Stimulated activated CD4-positive, alpha-beta T cell treated with anti-CD3 and anti-CD28 coated beads, Interleukin-15, amount 100 ng/mL, for 1 hour (primary cell): ENCODE measurements at regions not wholly inside any gene's neighbourhood (a gene's known extent, or its start where the extent isn't known, plus 50 kb on each side); places are given as distances from the start of the nearest gene placed in this dataset.

Source experiments
- DNase-seq, 2 donors: peaks; one replicate each; pipeline ENCODE4 v3.0.0-alpha.2; 2020; ENCODE audit warnings: low read depth in 1 of 2, low spot score in 1 of 2

DNA sequence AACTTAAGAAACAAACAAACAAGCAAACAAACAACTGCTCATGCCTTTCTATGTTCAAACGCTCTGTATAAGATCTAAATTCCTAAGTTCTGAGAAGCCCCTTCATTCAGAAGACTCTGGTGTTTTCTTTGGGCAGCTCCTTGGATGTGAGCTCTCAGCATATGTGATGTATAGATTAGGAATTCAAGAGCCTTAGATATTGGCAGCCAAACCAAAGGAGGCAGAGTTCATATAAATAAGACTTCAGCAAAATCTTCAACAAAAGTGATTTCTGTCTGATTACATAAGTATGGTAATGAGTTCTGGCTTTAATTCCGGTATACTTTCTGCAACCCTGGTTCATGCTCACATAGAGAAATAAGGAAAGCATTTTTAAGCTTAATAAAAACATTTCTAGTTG lies 145.6 kb downstream of the DYRK2 start:
- no peak for DNase-seq

DNA sequence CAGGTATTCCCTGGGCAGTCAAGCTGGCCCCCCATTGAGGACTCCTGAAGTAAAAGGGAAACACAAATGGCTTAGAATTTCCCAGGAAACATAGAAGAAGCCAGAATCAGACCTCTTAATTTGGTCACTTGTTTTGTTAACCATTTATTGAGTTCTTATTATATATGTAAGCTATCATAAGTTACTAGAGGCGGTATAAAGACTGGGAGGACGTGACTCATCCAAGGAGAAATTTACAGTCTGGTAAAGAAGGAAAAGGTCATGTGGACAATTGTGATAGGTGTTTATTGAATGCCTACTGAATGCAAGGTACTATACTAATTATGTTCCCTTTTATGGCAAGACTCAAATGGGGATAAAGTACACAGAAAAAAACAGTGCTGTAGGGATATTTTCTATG lies 146.7 kb downstream of the DYRK2 start:
- DNase-seq = no peak

DNA sequence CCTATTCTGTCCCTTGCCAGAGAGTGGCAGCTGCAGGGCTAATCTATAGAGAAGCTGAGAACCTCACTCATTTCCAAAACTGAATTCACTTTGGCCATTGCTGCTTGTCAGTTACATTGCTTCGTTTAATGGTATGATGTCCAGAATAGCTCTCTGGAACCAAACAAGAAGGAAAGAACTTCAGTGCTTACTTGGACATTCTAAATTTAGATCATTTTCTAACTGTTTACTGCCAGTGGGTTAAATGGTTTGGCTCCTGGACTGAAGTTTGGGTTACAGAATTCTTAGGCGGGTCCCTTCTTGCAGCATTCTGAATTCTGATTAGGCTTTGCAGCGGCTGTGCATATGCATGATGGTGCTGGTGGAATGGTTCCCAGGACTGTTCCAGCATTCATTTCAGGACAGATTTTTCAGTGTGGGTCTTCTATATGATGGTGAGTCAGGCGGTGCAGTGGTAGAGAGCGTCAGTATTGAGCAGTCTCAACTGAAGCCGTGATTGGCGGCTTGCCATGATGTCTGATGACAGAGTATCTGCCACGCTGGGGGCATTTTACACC lies 148.7 kb downstream of the DYRK2 start:
- DNase-seq = no peak

DNA sequence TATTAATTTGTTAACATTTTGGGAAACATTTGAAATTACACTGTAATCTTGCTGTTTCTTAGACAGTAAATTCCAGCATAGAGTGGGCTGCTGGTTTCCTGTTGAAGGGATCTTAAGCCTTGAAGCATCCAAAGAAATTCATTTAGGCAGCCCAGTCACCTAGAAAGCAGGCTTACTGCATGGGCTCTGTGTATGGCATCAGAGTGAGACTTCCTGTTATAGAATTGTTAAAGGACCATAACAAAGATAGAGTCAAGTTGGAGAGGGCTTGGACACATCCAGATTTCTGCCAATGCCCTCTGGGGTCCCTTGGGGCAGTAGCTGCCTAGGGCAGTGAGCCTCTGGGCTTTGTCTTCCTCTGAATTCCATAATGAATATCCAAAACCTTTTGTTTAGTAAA lies 149.2 kb downstream of the DYRK2 start:
- DNase-seq = no peak

DNA sequence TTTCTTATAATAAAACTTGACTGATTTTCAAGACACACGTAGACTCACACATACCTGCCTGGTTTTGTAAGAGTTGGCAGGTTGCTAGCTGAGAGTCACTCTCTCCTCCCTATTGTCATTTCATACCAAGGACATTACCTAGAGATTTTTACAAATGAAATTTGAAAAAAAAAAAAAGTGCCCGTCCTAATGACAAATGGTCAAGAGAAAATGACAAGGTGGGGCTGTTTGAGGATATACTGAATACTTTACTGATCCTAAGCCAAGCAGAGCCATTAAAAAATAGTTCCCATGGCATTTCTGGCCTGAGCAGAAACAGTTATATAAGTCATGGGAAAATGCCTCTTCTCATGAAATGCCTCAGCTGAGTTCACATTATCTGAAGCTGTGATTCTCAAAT lies 150.2 kb downstream of the DYRK2 start:
- DNase-seq = no peak

DNA sequence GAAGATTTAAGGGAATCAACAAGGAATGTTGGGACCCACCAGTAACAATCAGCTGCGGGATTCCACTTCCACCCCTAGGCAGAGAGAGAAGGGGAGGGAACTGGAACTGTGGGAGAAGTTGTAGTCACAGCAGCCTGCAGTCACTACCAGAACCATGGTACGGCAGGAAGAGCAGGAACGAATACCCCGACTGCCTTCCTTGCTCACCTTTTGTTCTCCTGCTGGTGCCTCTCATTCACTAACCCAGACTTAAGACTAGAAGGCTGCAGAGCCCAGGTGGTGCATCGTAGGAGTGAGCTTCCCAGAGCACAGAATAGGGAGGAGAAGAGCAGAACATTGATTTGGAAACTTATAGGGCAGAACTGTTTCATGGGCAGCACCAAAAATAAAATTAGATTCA lies 154.2 kb downstream of the DYRK2 start:
- DNase-seq = no peak

DNA sequence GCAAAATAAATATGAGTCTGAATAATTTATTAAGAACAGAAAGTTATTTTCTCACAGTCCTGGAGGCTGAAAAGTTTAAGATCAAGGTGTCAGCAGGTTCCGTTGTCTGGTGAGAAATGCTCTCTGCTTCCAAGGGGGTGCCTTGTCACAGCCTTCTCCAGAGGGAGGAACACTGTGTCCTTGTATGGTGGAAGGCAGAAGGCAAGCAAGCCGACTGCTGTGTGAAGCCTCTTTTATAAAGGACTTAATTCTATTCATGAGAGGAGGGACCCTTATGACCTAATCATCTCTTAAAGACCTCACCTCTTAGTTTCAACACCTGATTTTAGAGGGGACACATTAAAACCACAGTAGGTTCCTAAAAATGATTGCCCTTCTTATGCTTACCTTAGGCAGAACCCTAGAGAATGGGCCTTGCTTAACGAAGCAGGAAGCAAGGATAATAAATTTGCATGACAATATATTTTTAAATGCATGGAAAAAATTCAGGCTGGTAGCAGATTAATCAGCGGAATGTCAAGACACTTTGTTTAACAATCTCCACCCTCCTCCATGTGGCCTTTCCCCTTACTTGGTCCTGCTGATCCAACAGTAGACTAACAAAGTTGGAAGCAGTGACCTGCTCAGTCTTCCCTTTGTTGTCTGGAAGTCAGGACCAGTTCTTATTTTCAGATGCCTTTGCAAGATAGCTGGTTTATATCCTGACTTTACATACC lies 154.9 kb downstream of the DYRK2 start:
- DNase-seq = no peak

DNA sequence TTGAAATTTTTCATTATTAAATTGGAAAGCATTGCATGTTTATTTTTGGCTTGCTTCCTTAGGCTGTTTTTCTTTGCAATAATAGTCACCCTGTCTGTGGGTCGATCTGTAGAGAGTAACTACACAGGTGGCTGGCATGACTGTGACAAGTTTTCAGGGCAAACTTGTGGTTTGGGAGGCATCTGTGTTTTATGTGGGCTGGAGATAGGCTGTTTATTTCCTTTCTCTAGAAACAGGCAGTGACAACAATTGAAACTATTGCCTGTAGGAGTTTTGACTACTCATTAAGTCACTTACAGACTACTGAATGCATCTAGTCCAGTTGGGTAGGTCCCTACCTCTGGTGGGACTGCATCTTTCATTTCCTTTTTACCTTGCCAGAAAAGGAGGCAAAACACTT lies 155.6 kb downstream of the DYRK2 start:
- DNase-seq = peak in 1 of 2 donors; percentile 12

DNA sequence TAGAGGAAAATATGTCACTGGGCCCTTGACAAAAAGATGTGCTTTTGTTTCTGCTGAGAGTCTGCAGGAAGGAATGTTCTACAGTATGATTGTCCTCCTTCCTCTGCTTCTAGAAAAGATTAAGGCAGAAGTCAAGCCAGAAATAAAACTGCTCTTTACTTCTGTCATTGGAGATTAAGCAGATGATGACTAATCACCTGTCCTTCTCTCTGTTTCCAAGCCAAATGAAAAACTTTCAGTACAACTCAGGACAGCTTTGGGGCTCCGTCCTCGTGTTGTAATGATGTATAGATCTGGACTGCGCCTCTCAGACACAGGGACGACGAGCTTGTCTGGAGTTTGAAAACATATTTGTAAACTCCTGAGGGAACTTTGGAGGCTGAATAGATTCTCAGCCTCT lies 159.3 kb downstream of the DYRK2 start:
- no peak for DNase-seq

DNA sequence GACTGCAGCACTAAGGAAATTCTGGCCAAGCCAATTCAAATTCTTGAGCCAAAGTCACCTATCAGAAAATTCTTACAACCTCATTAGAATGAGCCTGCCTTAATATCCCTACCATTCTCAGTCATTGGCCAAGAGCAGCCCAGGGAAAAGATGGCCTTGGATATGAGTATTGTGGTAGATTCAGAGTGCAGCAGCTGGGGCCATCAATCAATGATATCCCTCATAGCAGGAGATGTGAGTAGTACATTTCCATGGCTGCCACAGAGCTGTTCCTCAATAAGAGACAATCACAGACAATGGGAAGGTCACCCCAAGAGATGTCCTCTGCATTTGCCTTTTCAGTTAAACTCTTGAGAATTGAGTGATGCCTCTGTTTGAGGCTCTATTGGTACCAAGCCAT lies 161.6 kb downstream of the DYRK2 start:
- DNase-seq = no peak

DNA sequence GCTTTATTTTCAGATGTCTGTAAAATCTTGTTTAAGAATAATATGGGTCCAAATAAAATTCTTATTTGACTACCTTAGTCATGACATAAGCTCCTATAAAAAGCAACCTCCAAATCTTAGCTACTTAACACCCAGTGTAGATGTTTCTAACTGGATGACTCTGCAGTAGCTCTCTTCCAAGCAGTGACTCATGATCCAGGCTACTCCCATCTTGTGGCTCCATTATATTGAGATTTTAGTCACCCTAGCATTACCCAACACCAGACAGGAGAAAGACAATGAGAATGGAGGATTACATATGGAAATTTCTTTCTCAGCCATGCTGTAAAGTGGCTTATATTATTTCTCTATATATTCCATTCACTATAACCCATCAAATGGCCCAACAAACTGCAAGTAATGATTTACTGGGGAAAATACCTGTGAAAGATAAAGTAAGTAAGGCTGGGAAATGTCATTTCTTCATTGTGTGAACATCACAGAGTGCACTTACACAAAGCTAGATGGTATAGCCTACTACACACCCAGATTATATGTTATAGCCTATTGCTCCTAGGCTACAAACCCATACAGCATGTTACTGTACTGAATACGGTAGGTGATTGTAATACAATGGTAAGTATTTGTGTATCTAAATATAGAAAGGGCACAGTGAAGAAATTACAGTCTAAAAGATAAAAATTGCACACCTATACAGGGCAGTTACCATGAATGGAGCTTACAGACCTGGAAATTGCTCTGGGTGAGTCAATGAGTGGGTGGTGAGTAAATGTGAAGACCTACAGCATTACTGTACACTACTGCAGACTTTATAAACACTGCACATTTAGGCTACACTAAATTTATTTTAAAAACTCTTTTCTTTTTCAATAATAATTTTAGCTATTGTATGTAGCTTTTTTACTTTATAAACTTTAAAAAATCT lies 163.2 kb downstream of the DYRK2 start:
- no peak for DNase-seq

DNA sequence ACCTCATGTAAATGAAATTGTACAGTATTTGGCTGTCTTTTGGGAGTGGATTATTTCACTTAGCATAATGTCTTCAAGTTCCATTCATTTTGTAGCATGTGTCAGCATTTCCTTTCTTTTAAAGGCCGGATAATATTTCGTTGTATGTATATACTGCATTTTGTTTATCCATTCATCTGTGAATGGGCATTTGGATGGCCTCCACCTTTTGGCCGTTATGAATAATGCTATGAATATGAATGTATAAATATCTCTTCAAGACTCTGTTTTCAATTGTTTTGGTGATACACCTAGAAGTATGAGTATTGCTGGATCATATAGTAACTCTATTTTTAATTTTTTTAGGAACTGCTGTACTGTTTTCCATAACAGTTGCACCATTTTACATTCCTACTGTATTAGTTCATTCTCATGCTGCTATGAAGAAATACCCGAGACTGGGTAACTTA lies 164.9 kb downstream of the DYRK2 start:
- DNase-seq = no peak

DNA sequence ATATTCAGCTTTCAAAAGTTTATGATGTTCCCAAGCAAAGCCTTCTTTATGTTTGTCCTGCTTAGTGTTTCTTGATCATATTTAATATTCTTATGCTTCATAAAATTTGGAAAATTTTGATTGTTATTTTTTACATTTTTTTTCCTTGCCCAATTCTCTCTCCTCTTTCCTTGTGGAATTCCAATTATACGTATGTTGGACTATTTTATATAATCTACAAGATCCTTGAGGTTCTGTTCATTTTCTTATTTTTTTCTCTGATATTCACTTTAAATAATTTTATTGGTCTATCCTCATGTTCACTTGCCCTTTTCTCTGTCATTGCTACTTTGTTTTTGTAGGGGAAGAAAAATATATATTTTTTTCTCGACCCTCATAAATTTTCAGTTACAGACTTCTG lies 167.7 kb downstream of the DYRK2 start:
- no peak for DNase-seq

DNA sequence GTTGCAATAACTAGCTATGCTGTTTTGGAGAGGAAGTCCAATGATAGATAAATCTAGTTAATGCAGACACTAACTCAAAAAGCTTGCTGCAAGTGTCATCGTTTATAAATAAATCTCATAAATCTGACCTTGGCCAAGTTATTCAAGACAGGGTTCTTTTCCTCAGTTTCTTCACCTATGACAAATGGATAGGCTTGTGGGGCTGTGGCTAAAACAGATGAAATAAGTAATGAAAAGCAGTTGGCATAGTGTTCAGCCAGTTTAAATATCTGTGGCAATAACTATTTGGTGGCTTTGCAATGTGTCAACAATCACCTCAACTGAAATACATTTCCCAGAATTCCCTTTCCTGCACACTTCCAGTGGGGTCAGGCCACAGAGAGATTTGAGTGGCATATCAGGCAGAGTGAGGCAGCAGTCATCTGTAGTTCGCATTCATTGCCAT lies 169.9 kb downstream of the DYRK2 start:
- no peak for DNase-seq

DNA sequence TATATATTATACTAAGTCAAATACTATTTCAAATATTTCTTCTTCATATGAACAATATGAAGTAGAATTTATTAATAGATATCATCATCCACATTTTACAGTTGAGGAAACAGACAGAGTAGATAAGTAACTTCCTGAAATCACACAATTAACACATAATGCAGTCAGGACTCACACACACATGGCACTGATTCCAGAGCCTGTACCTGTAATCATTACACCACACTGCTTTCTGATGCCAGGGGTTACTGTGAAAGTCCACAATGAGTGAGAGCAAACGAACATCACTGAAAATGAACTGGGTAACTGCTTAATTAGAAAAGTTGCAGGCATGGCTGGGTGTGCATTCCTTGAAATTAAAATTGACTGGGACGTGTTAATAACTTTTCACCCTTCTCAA lies 169.3 kb upstream of the IFNG-AS1 start:
- DNase-seq = no peak

DNA sequence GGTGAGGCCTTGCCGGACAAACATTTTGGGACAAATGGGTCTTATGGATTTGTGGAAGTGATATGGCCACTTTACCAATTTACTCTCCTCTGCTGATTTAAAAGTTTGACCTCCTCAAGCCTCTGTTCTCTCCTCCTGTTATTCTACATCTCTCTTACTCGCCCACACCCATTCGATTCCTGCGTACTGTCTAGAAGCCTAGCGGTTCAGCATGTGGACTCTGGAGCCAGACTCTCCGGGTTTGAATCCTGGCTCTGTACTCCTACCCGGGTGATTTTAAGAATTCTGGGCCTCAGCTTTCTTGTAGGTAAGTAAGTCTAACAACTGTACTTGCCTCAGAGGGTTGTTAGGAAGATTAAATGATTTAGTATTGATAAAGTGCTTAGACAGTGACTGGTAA lies 168.6 kb upstream of the IFNG-AS1 start:
- no peak for DNase-seq

DNA sequence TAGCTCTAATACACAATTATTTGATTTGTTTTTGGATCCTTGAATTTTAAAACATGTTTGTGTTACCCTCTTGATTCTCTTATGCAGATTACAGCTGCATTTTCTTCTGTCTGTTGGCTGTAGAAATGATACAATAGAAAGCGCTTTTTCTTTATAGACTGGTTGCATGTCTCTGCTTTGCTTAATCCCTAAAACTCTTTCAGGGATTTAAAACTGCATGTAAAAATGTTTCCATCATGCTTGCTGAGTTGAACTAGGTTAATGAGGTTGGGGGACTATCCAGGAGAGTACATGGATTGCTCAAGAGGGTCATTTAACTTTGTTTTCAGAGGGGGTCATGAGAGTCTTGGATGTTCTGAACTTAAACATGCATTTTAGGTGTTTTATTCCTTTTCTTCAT lies 166.4 kb upstream of the IFNG-AS1 start:
- DNase-seq = no peak

DNA sequence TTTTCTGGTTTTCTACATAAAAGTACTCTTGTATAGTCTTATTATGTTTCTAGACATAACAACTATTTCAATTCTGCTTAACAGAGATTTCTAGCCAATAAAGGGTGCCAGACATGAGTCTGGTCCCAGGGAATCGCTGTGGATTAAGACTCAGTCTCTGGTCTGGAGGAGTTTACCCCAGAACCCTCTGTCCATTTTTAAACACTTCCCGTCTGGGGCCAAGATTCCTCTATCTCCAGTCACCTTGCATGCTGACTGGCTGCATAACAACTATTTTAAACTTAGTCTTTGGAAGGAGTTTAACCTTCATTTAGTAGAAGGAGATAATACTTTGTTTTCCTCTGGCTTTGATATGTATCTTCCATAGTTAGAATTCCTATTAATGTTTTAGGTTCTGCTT lies 163.1 kb upstream of the IFNG-AS1 start:
- DNase-seq = no peak

DNA sequence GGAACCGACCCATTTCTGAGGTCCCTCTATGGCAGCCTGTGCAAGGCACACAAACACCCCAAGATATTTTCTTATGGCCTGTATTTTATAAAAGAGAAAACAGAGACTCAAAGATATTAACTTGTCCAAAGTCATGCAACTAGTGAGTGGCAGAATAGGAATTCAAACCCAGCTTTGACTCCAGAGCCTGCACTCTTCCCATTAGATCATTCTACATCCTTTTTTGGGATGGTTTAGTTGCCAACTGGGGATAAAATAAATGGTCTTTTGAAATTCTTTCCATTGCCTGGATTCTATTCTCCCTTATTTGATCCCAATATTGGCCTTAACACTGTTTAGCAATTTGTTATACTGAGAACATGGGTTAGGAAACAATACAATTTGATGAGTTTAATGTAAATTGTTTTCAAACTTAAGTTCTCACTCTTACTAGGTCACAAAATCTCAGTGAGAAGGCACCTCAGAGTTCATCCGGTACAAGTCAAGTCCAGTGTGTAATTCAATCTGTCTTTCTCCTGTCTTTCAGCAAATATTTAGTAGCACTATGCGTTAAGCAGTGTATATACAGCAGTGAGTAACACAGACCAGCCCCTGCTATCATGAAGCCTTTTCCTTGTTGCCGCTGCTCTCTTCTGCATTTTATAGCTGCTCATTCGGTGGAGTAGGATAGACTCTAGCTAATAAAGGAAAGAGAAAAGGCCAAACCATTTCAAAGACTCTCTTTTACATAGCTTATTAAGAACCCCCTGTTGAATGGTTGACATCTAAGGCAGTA lies 162.1 kb upstream of the IFNG-AS1 start:
- no peak for DNase-seq

DNA sequence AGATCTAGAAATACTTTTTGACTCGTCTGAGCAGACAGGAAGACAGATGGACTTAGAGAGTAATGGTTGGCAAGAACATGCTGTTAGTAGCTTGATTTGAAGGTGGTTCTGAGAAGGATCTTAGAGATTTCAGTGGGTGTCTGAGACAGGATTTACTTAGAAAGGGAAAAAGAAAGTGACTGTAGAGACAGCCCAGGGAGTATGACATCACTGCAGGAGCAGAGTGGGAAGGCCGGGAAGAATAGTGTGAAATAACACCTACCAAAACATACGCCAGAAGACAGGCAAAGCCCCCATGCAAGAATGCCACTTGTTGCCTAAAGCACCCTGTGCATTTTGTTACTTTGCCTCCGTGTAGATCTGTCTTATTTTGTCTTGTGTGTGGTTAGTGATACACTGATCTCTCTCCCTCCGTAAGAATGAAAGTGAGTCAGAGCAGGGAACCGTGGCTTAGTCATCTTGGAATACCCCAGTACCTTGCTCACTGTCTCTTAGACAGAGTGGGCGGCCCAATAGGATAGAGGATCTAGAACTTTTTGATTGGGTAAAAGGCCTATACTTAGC lies 161.3 kb upstream of the IFNG-AS1 start:
- peak in 1 of 2 donors; percentile 3 for DNase-seq

DNA sequence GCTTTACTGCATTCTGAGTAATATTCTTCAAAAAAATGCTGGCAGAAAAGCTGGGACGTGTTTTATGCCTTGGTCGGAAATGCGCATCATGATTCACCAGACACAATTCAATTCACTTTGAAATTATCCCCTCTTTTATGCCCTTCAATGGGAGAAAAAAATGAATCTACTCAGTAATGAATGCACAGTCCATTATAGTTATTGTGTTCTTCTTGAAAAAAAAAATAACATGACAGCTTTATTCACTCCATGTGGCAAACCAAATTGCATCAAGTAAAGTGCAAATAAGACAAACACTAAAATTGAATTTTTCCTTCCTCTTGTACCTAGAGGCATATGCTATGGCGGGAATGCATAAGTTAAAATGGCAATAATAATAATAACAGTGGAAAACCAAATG lies 159.4 kb upstream of the IFNG-AS1 start:
- DNase-seq = no peak
